Esophagus squamous epithelium (tissue), 5 donors: ENCODE measurements at regions not wholly inside any gene's neighbourhood (a gene's known extent, or its start where the extent isn't known, plus 50 kb on each side); places are given as distances from the start of the nearest gene placed in this dataset.

Source experiments
- DNase-seq: peaks from one replicate; lab custom pipeline; 2025; lab: John Stamatoyannopoulos, UW
- H3K27ac ChIP-seq, 4 donors: fragments of 200-600 bp; sonication (generic); one replicate each; pipeline ENCODE4 v1.5.1; 2016 to 2019; ENCODE audit warnings: mild to moderate bottlenecking in 1 of 4
- H3K27me3 ChIP-seq, 4 donors: fragments of 200-600 bp; sonication (generic); 1 replicate in 3 of 4; 2 replicates in 1 of 4; pipeline versions ENCODE4 v1.5.1 to v1.6.0; 2017 to 2021; ENCODE audit warnings: antibody characterized with exemption in 1 of 4
- H3K36me3 ChIP-seq, 3 donors: fragments of 200-600 bp; sonication (generic); one replicate each; pipeline ENCODE4 v1.5.1; 2016 to 2019
- H3K4me1 ChIP-seq, 3 donors: fragments of 200-600 bp; sonication (generic); one replicate each; pipeline ENCODE4 v1.5.1; 2017 to 2019
- H3K4me3 ChIP-seq, 4 donors: fragments of 200-600 bp; sonication (generic); 1 replicate in 3 of 4; 2 replicates in 1 of 4; pipeline ENCODE4 v1.5.1; 2016 to 2019; ENCODE audit warnings: mild to moderate bottlenecking in 2 of 4, moderate library complexity in 1 of 4
- H3K9me3 ChIP-seq, 3 donors: fragments of 200-600 bp; sonication (generic); one replicate each; pipeline ENCODE4 v1.5.1; 2016 to 2019
- POLR2A ChIP-seq, 4 donors: fragments of 450-650 bp; IDR thresholded peaks; one replicate each; pipeline ENCODE4 v1.6.1; 2017; ENCODE audit warnings: antibody characterized with exemption in 4 of 4, mild to moderate bottlenecking in 4 of 4, moderate library complexity in 3 of 4
- WGBS, 2 donors: methylation state at CpG; one replicate each; pipeline ENCODE4 v1.1.5; 2018; 5-methylcytosine and 5-hydroxymethylcytosine counted together
- intact Hi-C: fragments of 100-400 bp; cut with DNase I; formaldehyde crosslinking; loops from one replicate; pipeline ENCODE4 v1.15.0; 2022
- TF ChIP-seq, protein P1 (sequence below), 6 experiments: fragments of 450-650 bp in 4 of 6; fragments of 200-600 bp in 2 of 6; sonication (generic) in 2 of 6; IDR thresholded peaks; one replicate each; pipeline ENCODE4 v1.5.1; 2016 to 2019; ENCODE audit warnings: antibody characterized with exemption in 6 of 6, mild to moderate bottlenecking in 4 of 6, moderate library complexity in 4 of 6
- donor health status: DM: yes; HTN: yes; CAD: no.

- intact Hi-C loops = no loop called here
- Histone ChIP-seq H3K27ac (no peak overlapping the region), H3K36me3 (no peaks in the 10 kb centered on the region), H3K27me3 (no peaks in the 10 kb centered on the region), H3K4me1 (no peaks in the 10 kb centered on the region), H3K9me3 (no peaks in the 10 kb centered on the region), H3K4me3 (no peak overlapping the region)
- TF ChIP-seq POLR2A (IDR thresholded peaks at IDR 0.05) = no peak
- TF ChIP-seq, protein P1, sequence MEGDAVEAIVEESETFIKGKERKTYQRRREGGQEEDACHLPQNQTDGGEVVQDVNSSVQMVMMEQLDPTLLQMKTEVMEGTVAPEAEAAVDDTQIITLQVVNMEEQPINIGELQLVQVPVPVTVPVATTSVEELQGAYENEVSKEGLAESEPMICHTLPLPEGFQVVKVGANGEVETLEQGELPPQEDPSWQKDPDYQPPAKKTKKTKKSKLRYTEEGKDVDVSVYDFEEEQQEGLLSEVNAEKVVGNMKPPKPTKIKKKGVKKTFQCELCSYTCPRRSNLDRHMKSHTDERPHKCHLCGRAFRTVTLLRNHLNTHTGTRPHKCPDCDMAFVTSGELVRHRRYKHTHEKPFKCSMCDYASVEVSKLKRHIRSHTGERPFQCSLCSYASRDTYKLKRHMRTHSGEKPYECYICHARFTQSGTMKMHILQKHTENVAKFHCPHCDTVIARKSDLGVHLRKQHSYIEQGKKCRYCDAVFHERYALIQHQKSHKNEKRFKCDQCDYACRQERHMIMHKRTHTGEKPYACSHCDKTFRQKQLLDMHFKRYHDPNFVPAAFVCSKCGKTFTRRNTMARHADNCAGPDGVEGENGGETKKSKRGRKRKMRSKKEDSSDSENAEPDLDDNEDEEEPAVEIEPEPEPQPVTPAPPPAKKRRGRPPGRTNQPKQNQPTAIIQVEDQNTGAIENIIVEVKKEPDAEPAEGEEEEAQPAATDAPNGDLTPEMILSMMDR (IDR thresholded peaks at IDR 0.05) = no peak
- 35 to 37% methylated on average over 2 to 4 of the region's 4 CpGs for WGBS, 2 donors
- no peak for DNase-seq
Measured at GRCh38 chr1:213714645-213715044, 273.1 kb upstream of the PROX1 start.

- Histone ChIP-seq H3K4me3 (no peak overlapping the region), H3K27ac (no peak overlapping the region), H3K36me3 (no peaks in the 10 kb centered on the region), H3K4me1 (no peaks in the 10 kb centered on the region), H3K27me3 (no peaks in the 10 kb centered on the region), H3K9me3 (no peaks in the 10 kb centered on the region)
- intact Hi-C loops = no loop called here
- WGBS, 2 donors = 85 to 100% methylated on average over 1 of the region's 1 CpG
- TF ChIP-seq, protein P1 (IDR thresholded peaks at IDR 0.05) = no peak
- TF ChIP-seq POLR2A (IDR thresholded peaks at IDR 0.05) = no peak
- no peak for DNase-seq
Measured at GRCh38 chr1:213715182-213715581, 272.6 kb upstream of the PROX1 start.

GRCh38 chr1:213719462-213719861 lies 268.3 kb upstream of the PROX1 start:
- WGBS, 2 donors = 58 to 66% methylated on average over 5 of the region's 5 CpGs
- H3K27me3 ChIP-seq = peaks cover 0 to 4% (median 0%) of the 10 kb centered on the region in 4 donors
- H3K4me3 ChIP-seq = no peak overlapping the region
- no peaks in the 10 kb centered on the region for H3K4me1 ChIP-seq
- TF ChIP-seq POLR2A (IDR thresholded peaks at IDR 0.05) = no peak
- no peaks in the 10 kb centered on the region for H3K36me3 ChIP-seq
- no peaks in the 10 kb centered on the region for H3K9me3 ChIP-seq
- DNase-seq = no peak
- H3K27ac ChIP-seq = no peak overlapping the region
- intact Hi-C loops = no loop called here

DNA sequence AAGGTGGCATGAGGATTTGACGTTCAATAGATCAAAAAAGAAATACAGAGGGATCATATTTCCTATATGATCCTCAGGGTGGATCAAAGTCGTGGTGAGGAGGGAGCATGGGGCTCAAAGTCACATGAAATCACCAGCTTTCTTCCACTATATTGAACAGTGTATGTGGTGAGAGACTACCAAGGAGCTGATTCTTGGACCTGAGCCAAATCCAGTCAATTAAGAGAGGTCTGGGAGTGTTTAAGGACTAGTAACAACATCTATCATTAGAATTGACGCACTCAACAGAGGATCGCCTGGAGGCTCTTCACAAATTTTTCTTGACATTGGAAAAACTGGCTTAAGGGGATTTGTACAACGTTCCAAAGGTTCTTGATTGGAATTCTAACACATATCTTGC lies 267.7 kb upstream of the PROX1 start:
- Histone ChIP-seq H3K27me3 (peaks cover 0 to 4% (median 0%) of the 10 kb centered on the region in 4 donors), H3K9me3 (no peaks in the 10 kb centered on the region), H3K4me3 (no peak overlapping the region), H3K36me3 (no peaks in the 10 kb centered on the region), H3K4me1 (peaks cover 0 to 4% (median 0%) of the 10 kb centered on the region in 3 donors), H3K27ac (no peak overlapping the region)
- TF ChIP-seq, protein P1 (IDR thresholded peaks at IDR 0.05) = no peak
- no peak for TF ChIP-seq POLR2A (IDR thresholded peaks at IDR 0.05)
- DNase-seq = no peak
- WGBS, 2 donors = 50 to 58% methylated on average over 5 of the region's 5 CpGs
- intact Hi-C loops = no loop called here

- Histone ChIP-seq H3K9me3 (no peaks in the 10 kb centered on the region), H3K4me1 (peaks cover 0 to 9% (median 0%) of the 10 kb centered on the region in 3 donors)
Measured at GRCh38 chr1:213723187-213723586, 264.6 kb upstream of the PROX1 start.

More at GRCh38 chr1:213723187-213723586, 264.6 kb upstream of the PROX1 start:
- intact Hi-C loops = no loop called here
- DNase-seq = no peak
- WGBS, 2 donors = 56 to 62% methylated on average over 2 of the region's 2 CpGs
- Histone ChIP-seq H3K4me3 (no peak overlapping the region), H3K36me3 (no peaks in the 10 kb centered on the region), H3K27ac (no peak overlapping the region), H3K27me3 (peaks cover 0 to 4% (median 0%) of the 10 kb centered on the region in 4 donors)
- TF ChIP-seq POLR2A (IDR thresholded peaks at IDR 0.05) = no peak
- TF ChIP-seq, protein P1 (IDR thresholded peaks at IDR 0.05) = no peak
